ENCODE measurements at regions not wholly inside any gene's neighbourhood (a gene's known extent, or its start where the extent isn't known, plus 50 kb on each side); places are given as distances from the start of the nearest gene placed in this dataset.

DNA sequence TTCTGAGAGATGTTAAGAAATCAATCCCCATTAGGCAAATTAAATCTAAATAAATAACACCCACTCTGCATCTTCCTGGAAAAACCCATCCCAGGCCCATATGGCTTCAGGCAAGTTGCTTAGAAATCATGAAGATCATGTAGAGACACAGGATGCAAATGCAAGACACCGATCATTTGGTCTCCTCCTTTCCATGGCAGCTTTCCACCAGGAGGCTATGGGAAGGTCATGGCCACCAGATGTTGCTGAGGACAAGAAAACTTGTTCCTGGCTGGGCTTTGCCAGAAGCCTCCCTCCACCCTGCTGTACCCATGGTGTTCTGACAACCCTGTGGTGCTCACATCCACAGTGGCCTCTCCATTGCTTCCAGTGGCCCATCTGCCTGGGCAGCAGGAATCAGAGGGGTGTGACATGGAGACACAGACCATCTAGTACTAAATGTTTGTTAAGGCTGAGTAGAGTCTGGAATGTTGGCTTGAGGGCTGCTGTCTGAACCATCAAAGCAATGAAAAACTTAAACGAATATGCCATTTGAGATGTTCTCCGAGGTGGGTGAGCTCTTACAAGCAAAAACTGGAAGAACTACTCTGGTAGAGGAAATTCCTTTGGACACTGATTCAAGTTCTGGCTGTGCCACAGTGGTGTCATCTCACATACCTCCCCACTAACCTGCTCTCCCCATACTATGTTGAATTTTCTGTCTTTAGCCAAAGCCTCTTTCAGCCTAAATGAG lies 293.2 kb downstream of the TNS1 start:
- TF ChIP-seq, protein P1, sequence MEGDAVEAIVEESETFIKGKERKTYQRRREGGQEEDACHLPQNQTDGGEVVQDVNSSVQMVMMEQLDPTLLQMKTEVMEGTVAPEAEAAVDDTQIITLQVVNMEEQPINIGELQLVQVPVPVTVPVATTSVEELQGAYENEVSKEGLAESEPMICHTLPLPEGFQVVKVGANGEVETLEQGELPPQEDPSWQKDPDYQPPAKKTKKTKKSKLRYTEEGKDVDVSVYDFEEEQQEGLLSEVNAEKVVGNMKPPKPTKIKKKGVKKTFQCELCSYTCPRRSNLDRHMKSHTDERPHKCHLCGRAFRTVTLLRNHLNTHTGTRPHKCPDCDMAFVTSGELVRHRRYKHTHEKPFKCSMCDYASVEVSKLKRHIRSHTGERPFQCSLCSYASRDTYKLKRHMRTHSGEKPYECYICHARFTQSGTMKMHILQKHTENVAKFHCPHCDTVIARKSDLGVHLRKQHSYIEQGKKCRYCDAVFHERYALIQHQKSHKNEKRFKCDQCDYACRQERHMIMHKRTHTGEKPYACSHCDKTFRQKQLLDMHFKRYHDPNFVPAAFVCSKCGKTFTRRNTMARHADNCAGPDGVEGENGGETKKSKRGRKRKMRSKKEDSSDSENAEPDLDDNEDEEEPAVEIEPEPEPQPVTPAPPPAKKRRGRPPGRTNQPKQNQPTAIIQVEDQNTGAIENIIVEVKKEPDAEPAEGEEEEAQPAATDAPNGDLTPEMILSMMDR (IDR thresholded peaks at IDR 0.05; ENCODE audit: control insufficient read depth, insufficient read depth, low read depth, low read length, missing control alignments) = no peak
- no peak for DNase-seq (ENCODE audit: low read depth)
- no peak overlapping the region for H3K4me3 ChIP-seq (ENCODE audit: control insufficient read depth, low read depth, low read length)

- H3K4me3 ChIP-seq (ENCODE audit: control insufficient read depth, low read depth, low read length) = no peak overlapping the region
- DNase-seq (ENCODE audit: low read depth) = no peak
- TF ChIP-seq, protein P1 (IDR thresholded peaks at IDR 0.05; ENCODE audit: control insufficient read depth, insufficient read depth, low read depth, low read length, missing control alignments) = no peak
These were observed 295.6 kb downstream of the TNS1 start for GRCh38 chr2:217707131-217707611.

DNA sequence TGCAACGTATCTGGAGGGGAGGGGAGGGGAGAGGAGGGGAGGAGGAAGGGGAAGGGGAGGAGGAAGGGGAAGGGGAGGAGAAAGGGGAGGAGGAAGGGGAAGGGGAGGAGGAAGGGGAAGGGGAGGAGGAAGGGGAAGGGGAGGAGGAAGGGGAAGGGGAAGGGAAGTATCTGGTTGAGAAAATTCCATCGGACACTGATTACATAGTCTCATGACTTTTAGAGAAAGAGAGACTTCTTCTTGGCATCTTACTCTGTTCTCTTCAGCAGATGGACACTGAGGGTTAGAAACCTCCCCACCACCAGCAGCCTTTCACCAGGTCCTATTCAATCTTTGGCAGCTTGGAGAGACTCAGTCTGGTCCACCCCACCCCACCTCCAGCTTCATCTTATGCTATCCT lies 296.3 kb downstream of the TNS1 start:
- no peak overlapping the region for H3K4me3 ChIP-seq (ENCODE audit: control insufficient read depth, low read depth, low read length)
- TF ChIP-seq, protein P1 (IDR thresholded peaks at IDR 0.05; ENCODE audit: control insufficient read depth, insufficient read depth, low read depth, low read length, missing control alignments) = no peak
- DNase-seq (ENCODE audit: low read depth) = no peak

DNA sequence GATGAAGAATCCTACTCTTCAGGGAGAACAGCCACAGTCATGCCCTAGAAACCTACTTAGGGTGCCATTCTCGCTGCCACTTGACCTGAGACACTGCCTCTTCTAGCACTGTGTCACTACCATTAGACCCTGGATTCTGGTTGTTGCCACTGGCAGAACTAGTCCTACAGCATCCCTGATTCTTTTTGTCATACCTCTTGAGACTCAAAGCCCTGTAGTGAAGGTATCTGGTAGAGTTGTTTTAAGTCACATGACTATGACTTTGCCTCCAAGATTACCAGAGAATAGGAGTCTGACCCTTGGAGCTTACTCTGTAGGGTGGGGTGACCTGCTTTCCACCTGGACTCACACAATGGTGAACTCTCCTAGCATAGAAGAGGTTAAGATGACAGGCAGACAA lies 296.7 kb downstream of the TNS1 start:
- DNase-seq (ENCODE audit: low read depth) = no peak
- H3K4me3 ChIP-seq (ENCODE audit: control insufficient read depth, low read depth, low read length) = no peak overlapping the region
- TF ChIP-seq, protein P1 (IDR thresholded peaks at IDR 0.05; ENCODE audit: control insufficient read depth, insufficient read depth, low read depth, low read length, missing control alignments) = no peak

DNA sequence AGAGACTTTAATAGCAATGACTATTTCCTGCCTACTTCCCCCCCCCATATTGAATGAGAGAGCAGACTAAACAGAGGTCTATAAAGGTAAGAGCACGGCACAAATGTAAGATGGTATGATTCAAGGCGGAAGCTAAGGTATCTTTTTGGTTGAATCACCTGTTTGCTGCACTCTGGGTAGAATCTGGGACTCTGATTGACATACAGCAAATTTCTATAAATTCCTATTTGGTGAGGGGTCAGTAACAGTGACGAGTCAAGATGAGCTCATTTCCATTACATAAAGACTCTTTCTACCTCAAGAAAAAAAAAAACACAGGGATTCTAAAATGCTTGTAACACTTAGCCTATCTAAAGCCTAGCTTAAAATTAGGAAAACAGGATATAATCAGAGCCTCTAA lies 297.3 kb downstream of the TNS1 start:
- H3K4me3 ChIP-seq (ENCODE audit: control insufficient read depth, low read depth, low read length) = no peak overlapping the region
- TF ChIP-seq, protein P1 (IDR thresholded peaks at IDR 0.05; ENCODE audit: control insufficient read depth, insufficient read depth, low read depth, low read length, missing control alignments) = no peak
- no peak for DNase-seq (ENCODE audit: low read depth)

DNA sequence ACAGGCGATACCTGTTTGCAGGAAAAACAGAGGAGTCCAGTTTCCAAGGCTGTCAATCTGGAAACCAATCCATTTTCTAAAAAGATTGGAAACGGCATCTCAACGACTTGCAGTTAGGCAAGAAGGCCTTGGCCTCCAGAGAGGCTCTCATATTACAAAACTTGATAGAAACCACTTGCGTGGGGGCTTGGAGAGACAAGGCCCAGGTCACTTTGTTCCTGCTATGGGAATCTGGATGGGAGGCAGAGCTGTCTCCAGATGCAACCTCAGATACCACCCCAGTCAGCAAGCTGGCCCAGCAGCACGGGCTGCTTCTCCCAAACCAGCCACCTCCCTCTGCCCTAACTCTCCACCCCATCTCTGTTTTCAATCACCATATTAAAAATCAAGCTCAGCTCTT lies 298.8 kb downstream of the TNS1 start:
- H3K4me3 ChIP-seq (ENCODE audit: control insufficient read depth, low read depth, low read length) = no peak overlapping the region
- TF ChIP-seq, protein P1 (IDR thresholded peaks at IDR 0.05; ENCODE audit: control insufficient read depth, insufficient read depth, low read depth, low read length, missing control alignments) = no peak
- no peak for DNase-seq (ENCODE audit: low read depth)
